ENCODE measurements at regions not wholly inside any gene's neighbourhood (a gene's known extent, or its start where the extent isn't known, plus 50 kb on each side); places are given as distances from the start of the nearest gene placed in this dataset.

DNA sequence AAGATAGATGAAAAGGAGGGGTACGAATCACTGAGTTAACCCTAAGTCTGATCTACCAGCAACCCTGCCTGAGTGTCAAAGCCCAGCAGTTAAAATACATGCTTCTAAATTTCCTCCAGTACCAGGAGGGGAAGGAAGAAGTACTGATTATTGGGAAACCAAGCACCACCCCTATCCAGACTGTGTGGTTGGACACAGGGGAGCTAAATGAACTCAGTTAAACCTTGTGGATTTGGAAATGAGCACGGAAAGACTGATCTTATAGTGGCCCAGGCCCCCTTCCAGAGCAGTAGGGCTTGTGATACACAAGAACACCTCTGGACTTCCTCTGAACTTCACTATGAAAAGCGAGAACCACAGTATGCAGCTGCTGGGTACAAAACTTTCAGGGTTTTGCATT lies 585.6 kb downstream of the MAFB start:
- TF ChIP-seq, protein P1, sequence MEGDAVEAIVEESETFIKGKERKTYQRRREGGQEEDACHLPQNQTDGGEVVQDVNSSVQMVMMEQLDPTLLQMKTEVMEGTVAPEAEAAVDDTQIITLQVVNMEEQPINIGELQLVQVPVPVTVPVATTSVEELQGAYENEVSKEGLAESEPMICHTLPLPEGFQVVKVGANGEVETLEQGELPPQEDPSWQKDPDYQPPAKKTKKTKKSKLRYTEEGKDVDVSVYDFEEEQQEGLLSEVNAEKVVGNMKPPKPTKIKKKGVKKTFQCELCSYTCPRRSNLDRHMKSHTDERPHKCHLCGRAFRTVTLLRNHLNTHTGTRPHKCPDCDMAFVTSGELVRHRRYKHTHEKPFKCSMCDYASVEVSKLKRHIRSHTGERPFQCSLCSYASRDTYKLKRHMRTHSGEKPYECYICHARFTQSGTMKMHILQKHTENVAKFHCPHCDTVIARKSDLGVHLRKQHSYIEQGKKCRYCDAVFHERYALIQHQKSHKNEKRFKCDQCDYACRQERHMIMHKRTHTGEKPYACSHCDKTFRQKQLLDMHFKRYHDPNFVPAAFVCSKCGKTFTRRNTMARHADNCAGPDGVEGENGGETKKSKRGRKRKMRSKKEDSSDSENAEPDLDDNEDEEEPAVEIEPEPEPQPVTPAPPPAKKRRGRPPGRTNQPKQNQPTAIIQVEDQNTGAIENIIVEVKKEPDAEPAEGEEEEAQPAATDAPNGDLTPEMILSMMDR (conservative IDR thresholded peaks at IDR 0.05) = no peak
- no peak overlapping the region for H3K27ac ChIP-seq

DNA sequence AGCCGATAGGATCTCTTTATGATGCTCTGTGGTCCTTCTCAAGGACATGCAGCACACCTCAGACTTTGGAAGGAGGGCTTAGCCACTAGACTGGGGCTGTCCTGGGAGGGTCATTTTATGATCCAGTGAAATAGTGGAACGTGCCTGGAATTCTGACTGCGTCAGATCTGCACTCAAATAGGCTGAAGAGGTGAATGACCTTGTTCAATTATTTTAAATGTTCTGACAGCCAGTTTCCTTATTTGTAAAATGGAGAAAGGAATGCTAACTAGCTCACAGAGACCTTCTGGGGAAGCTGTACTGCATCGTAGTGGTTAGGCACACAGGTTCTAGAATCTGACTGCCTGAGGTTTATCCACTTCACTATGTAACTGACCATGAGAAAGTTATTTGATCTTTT lies 587.5 kb downstream of the MAFB start:
- H3K27ac ChIP-seq = no peak overlapping the region
- TF ChIP-seq, protein P1 (conservative IDR thresholded peaks at IDR 0.05) = no peak

DNA sequence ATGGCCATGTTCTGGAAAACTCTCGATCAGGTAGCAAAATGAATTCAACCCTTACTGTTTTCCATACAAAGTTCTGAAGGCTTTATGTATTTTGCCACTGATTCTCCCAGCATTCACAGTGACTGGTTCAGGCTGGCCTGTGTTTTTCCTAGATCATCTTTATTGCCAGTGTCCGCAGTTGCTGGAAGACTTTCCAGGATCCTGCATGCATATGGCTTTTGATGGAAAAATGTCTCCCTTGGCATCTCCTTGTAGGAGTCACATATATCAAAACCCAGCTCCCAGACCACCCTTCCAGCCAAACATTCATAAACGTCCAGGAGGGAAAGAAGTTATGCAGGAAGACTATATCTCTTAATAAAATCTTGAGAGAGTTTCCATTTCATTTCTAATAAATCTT lies 588.8 kb downstream of the MAFB start:
- TF ChIP-seq, protein P1 (conservative IDR thresholded peaks at IDR 0.05) = no peak
- H3K27ac ChIP-seq = no peak overlapping the region

DNA sequence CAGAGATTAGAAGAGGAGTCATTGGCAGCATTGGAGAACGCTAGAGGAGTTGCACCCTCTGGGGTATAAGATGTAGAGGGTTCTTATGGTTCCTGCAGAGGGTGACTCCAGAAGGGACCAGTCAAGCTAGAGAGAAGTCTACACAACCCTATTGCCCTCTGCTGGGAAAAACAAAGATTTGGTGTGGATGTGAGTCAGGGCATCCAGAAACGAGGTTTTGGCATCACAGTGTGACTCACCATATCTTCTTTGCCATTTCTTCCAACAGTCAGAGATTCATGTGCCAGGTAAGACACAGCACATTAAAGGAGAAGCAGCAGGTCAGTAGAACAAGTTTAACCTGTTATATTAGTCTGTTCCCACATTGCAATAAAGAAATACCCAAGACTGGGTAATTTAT lies 598.8 kb downstream of the MAFB start:
- H3K27ac ChIP-seq = no peak overlapping the region
- TF ChIP-seq, protein P1 (conservative IDR thresholded peaks at IDR 0.05) = no peak

DNA sequence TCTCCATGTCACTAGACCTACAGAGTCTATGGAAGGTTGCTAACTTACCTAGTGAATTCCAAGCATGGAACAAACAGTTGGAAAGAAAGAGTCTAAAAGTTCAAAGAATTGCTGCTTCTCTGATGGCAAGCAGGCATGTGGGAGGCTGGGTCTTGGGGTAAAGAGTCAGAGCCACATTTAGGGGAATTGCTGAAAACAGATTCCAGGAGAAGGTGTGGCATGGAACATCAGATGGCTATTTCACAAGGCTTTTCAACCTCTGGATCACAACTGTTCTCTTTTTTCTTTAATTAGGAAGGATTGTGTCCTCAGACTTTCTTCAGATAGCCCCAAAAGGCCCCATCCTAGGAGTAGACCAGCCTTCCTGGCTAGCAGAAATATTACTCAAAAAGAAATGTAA lies 601.5 kb downstream of the MAFB start:
- TF ChIP-seq, protein P1 (conservative IDR thresholded peaks at IDR 0.05) = no peak
- H3K27ac ChIP-seq = no peak overlapping the region

DNA sequence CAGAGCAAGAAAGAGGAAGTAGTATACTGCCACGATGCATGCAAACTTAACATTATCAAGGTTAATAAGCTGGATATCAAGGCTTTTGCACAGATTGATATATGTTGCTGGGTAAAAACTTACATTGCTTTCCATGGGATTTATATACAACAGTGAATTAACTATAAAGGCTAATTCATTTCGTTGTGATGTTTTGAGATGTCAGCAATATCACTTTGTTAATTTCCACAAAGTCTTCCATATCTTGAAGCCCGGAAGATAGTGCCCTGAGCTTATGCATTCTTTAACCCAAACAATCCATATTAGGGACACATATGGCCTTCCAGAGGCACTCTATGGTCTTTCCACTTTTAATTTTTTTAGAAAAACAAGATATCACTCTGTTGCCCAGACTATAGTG lies 603.5 kb downstream of the MAFB start:
- TF ChIP-seq, protein P1 (conservative IDR thresholded peaks at IDR 0.05) = no peak
- H3K27ac ChIP-seq = no peak overlapping the region

DNA sequence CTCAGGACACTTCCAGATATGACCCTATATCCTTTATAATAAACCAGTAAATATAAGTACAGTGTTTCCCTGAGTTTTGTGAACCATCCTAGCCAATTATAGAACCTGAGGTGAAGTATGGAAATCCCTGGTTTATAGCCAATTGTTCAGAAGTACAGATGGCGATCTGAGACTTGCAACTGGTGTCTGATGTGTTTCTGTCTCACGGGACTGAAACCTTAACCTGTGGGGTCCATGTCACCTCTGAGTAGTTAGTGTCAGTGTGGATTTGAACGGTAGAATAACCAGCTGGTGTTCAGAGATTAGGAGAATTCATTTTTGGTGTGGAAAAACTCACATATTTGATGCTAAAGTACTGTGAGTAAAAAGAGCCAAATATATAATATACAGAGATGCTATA lies 606.6 kb downstream of the MAFB start:
- TF ChIP-seq, protein P1 (conservative IDR thresholded peaks at IDR 0.05) = no peak
- no peak overlapping the region for H3K27ac ChIP-seq

DNA sequence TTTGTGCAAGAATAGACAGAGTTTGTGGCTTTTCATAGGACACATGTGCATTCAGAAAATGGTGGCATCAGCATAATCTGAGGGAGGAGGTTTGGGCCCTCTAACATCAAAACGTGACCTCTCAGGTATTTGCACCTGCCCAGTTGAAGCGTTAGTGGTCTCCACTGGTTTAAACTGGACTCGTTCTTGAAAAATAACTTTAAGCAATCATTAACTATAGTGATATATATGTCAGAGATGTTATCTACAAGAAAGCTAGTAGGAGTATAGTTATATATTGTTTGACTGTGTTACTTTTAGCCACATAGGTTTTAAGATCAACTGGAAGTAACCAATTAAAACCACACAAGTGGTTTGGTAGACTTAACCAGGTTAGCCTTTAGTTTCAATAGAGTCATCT lies 607.4 kb downstream of the MAFB start:
- TF ChIP-seq, protein P1 (conservative IDR thresholded peaks at IDR 0.05) = no peak
- H3K27ac ChIP-seq = no peak overlapping the region

All from VCaP (cell line).